CD14-positive monocyte (primary cell): ENCODE measurements at regions not wholly inside any gene's neighbourhood (a gene's known extent, or its start where the extent isn't known, plus 50 kb on each side); places are given as distances from the start of the nearest gene placed in this dataset.

ENCODE experiments used
- DNase-seq, 3 donors: peaks; one replicate each; pipeline ENCODE4 v3.0.0-alpha.2; 2011 to 2022
- H2AFZ ChIP-seq: 2 replicates; pipeline ENCODE4 v1.6.0; 2012; ENCODE audit warnings: mild to moderate bottlenecking, low read depth, low read length, inconsistent platforms; ENCODE audit not compliant: insufficient read depth, poor library complexity, severe bottlenecking
- H3K27ac ChIP-seq, 2 donors: 1 replicate in 1 of 2; 2 replicates in 1 of 2; pipeline ENCODE4 v1.5.1; 2012 to 2013; ENCODE audit warnings: low read length in 2 of 2, control low read depth in 1 of 2, inconsistent platforms in 1 of 2, low read depth in 1 of 2, mild to moderate bottlenecking in 1 of 2
- H3K27me3 ChIP-seq, 2 donors: one replicate each; pipeline versions ENCODE4 v1.6.0 to v1.6.1; 2011 to 2013; ENCODE audit warnings: low read length in 2 of 2; ENCODE audit not compliant: control insufficient read depth in 2 of 2, insufficient read depth in 2 of 2
- H3K36me3 ChIP-seq, 2 donors: replicated peaks in 1 of 2; 1 replicate in 1 of 2; 2 replicates in 1 of 2; pipeline versions ENCODE4 v1.5.1 to v1.6.1; 2012 to 2013; ENCODE audit warnings: low read length in 2 of 2, control low read depth in 1 of 2, inconsistent platforms in 1 of 2, mild to moderate bottlenecking in 1 of 2; ENCODE audit not compliant: insufficient read depth in 2 of 2, control insufficient read depth in 1 of 2
- H3K4me1 ChIP-seq, 2 donors: 1 replicate in 1 of 2; 2 replicates in 1 of 2; pipeline versions ENCODE4 v1.5.1 to v1.6.1; 2012 to 2013; ENCODE audit warnings: low read length in 2 of 2, control low read depth in 1 of 2, inconsistent platforms in 1 of 2, mild to moderate bottlenecking in 1 of 2, moderate library complexity in 1 of 2; ENCODE audit not compliant: insufficient read depth in 2 of 2, control insufficient read depth in 1 of 2
- H3K4me2 ChIP-seq: replicated peaks from 2 replicates; pipeline ENCODE3; 2012; ENCODE audit warnings: low read length, moderate library complexity, mild to moderate bottlenecking; ENCODE audit not compliant: poor library complexity, severe bottlenecking; ENCODE audit errors: extremely low read depth
- H3K4me3 ChIP-seq, 3 experiments: fragments of 200-600 bp in 1 of 3; sonication (generic) in 1 of 3; replicated peaks in 1 of 3; 1 replicate in 2 of 3; 2 replicates in 1 of 3; pipeline ENCODE4 v1.5.1; 2011 to 2013; ENCODE audit warnings: low read length in 3 of 3, mild to moderate bottlenecking in 3 of 3, control low read depth in 2 of 3, low read depth in 2 of 3, inconsistent platforms in 1 of 3, moderate library complexity in 1 of 3
- H3K79me2 ChIP-seq: 2 replicates; pipeline ENCODE4 v1.6.0; 2012; ENCODE audit warnings: mild to moderate bottlenecking, control low read depth, inconsistent platforms, low read length, moderate library complexity; ENCODE audit not compliant: insufficient read depth
- H3K9ac ChIP-seq: 2 replicates; pipeline ENCODE4 v1.6.0; 2017; ENCODE audit warnings: low read length, mild to moderate bottlenecking; ENCODE audit not compliant: insufficient read depth, poor library complexity, severe bottlenecking
- H3K9me3 ChIP-seq, 2 donors: replicated peaks in 1 of 2; 1 replicate in 1 of 2; 2 replicates in 1 of 2; pipeline versions ENCODE4 v1.5.1 to v1.6.1; 2012 to 2013; ENCODE audit warnings: low read length in 2 of 2, control low read depth in 1 of 2; ENCODE audit not compliant: control insufficient read depth in 1 of 2, insufficient read depth in 1 of 2
- H4K20me1 ChIP-seq: 2 replicates; pipeline ENCODE4 v1.6.0; 2012; ENCODE audit warnings: mild to moderate bottlenecking, low read length, control low read depth, moderate library complexity; ENCODE audit not compliant: insufficient read depth
- H3K27ac Mint-ChIP-seq, 7 donors: one replicate each; pipeline ENCODE4 v1.8.0; 2020; ENCODE audit warnings: mild to moderate bottlenecking in 7 of 7, mixed read lengths in 7 of 7, moderate library complexity in 6 of 7, inconsistent platforms in 2 of 7
- H3K27me3 Mint-ChIP-seq, 3 donors: one replicate each; pipeline ENCODE4 v1.8.0; 2021 to 2022; ENCODE audit warnings: low read depth in 3 of 3, mild to moderate bottlenecking in 3 of 3, mixed read lengths in 3 of 3, moderate library complexity in 3 of 3, inconsistent platforms in 1 of 3
- H3K36me3 Mint-ChIP-seq, 2 donors: one replicate each; pipeline ENCODE4 v1.8.0; 2020; ENCODE audit warnings: mixed read lengths in 2 of 2, inconsistent platforms in 1 of 2, mild to moderate bottlenecking in 1 of 2
- H3K4me1 Mint-ChIP-seq: one replicate; pipeline ENCODE4 v1.8.0; 2020; ENCODE audit warnings: mild to moderate bottlenecking, mixed read lengths
- H3K4me3 Mint-ChIP-seq, 2 donors: one replicate each; pipeline ENCODE4 v1.8.0; 2020; ENCODE audit warnings: mild to moderate bottlenecking in 2 of 2, mixed read lengths in 2 of 2, moderate library complexity in 1 of 2
- H3K9me3 Mint-ChIP-seq, 7 donors: one replicate each; pipeline ENCODE4 v1.8.0; 2020 to 2022; ENCODE audit warnings: mixed read lengths in 7 of 7, mild to moderate bottlenecking in 6 of 7, moderate library complexity in 6 of 7, inconsistent platforms in 2 of 7
- WGBS: methylation state at CpG from one replicate; pipeline ENCODE4 v1.1.5; 2013; ENCODE audit warnings: missing lambda C conversion rate; ENCODE audit not compliant: insufficient coverage; 5-methylcytosine and 5-hydroxymethylcytosine counted together
- intact Hi-C, 2 donors: fragments of 100-400 bp; cut with micrococcal nuclease; formaldehyde crosslinking; loops; one replicate each; pipeline versions ENCODE4 v1.15.0 to v1.15.1; 2023
- TF ChIP-seq, protein P1 (sequence below): fragments of 200-600 bp; IDR thresholded peaks from one replicate; pipeline ENCODE4 v1.8.0; 2022; ENCODE audit warnings: antibody characterized with exemption, mild to moderate bottlenecking

DNA sequence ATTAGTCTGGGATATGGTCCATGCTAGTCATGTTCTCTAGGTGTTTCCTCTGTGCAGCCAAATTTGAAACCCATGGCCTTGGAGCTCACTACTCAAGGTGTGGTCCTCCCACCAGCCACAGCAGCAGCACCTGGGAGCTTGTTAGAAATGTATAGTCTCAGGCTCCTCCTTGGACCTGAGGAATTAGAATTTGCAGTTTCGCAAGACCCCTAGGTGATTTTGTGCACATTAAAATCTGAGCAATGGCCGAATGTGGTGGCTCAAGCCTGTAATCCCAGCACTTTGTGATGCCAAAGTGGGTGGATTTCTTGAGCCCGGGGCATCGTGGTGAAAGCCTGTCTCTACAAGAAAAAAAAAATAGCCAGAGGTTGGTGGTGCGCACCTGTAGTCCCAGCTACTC lies 72.3 kb upstream of the NEK6 start:
- no peak for DNase-seq
- Mint-ChIP-seq H3K4me3 (no peak overlapping the region), H3K9me3 (peaks cover 2 to 5% (median 3%) of the 10 kb centered on the region in 7 donors), H3K4me1 (peaks cover 6% of the 10 kb centered on the region), H3K27me3 (peaks cover 6 to 24% (median 14%) of the 10 kb centered on the region in 3 donors), H3K27ac (peak overlapping the region in 1 of 7 donors; percentile 63), H3K36me3 (peaks cover 0 to 6% of the 10 kb centered on the region in 2 donors)
- Histone ChIP-seq H3K27me3 (peaks cover 0 to 4% of the 10 kb centered on the region in 2 donors), H3K9me3 (peaks cover 0 to 3% of the 10 kb centered on the region in 2 donors), H3K79me2 (no peaks in the 10 kb centered on the region), H3K27ac (no peak overlapping the region), H3K4me2 (no peak overlapping the region), H4K20me1 (no peaks in the 10 kb centered on the region), H3K4me1 (peaks cover 5 to 6% of the 10 kb centered on the region in 2 donors), H2AFZ (no peak overlapping the region), H3K36me3 (no peaks in the 10 kb centered on the region), H3K9ac (no peak overlapping the region), H3K4me3 (no peak overlapping the region)
- intact Hi-C loops: no loop called here
- WGBS: 94% methylated on average over 4 of the region's 5 CpGs
- TF ChIP-seq, protein P1, sequence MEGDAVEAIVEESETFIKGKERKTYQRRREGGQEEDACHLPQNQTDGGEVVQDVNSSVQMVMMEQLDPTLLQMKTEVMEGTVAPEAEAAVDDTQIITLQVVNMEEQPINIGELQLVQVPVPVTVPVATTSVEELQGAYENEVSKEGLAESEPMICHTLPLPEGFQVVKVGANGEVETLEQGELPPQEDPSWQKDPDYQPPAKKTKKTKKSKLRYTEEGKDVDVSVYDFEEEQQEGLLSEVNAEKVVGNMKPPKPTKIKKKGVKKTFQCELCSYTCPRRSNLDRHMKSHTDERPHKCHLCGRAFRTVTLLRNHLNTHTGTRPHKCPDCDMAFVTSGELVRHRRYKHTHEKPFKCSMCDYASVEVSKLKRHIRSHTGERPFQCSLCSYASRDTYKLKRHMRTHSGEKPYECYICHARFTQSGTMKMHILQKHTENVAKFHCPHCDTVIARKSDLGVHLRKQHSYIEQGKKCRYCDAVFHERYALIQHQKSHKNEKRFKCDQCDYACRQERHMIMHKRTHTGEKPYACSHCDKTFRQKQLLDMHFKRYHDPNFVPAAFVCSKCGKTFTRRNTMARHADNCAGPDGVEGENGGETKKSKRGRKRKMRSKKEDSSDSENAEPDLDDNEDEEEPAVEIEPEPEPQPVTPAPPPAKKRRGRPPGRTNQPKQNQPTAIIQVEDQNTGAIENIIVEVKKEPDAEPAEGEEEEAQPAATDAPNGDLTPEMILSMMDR: no peak

DNA sequence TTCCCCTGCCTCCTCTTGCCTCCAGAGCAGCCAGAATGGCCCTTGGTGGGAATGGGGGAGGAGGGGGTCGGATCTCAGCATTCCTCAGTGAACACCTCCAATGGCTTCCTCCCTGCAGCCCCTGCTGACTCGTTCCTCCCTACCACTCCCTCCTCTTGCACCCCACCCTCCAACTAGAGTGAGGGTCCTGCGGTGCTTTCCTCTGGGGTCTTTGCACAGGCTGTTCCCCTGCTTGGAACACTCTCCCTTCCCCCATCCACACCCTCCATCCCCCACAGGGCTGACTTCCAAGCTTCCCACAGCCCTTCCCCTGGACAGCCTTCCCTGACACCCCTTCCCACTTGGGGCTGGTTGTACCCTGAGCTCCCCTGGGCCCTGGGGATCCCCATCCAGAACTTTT lies 70.4 kb upstream of the NEK6 start:
- WGBS: 100% methylated on average over 2 of the region's 3 CpGs
- H3K9me3 Mint-ChIP-seq: peaks cover 2 to 5% (median 3%) of the 10 kb centered on the region in 7 donors
- DNase-seq: no peak
- Histone ChIP-seq H3K27ac (no peak overlapping the region), H3K36me3 (no peaks in the 10 kb centered on the region), H2AFZ (no peak overlapping the region), H3K9ac (no peak overlapping the region), H3K9me3 (peaks cover 0 to 3% of the 10 kb centered on the region in 2 donors), H3K4me2 (no peak overlapping the region), H4K20me1 (no peaks in the 10 kb centered on the region), H3K27me3 (no peaks in the 10 kb centered on the region), H3K4me1 (peaks cover 0 to 6% of the 10 kb centered on the region in 2 donors), H3K4me3 (no peak overlapping the region), H3K79me2 (no peaks in the 10 kb centered on the region)
- H3K36me3 Mint-ChIP-seq: peaks cover 0 to 6% of the 10 kb centered on the region in 2 donors
- TF ChIP-seq, protein P1: no peak
- H3K27ac Mint-ChIP-seq: no peak overlapping the region
- no peak overlapping the region for H3K4me3 Mint-ChIP-seq
- peaks cover 1 to 10% (median 10%) of the 10 kb centered on the region in 3 donors for H3K27me3 Mint-ChIP-seq
- H3K4me1 Mint-ChIP-seq: peaks cover 8% of the 10 kb centered on the region
- intact Hi-C loops: no loop called here
